ENCODE measurements at regions not wholly inside any gene's neighbourhood (a gene's known extent, or its start where the extent isn't known, plus 50 kb on each side); places are given as distances from the start of the nearest gene placed in this dataset.

GRCh38 chr5:155872629-155873220 is 454.2 kb upstream of the SGCD start:
- Histone ChIP-seq H3K36me3 (ENCODE audit: control insufficient read depth in 5 of 5, insufficient read depth in 5 of 5, low read length in 5 of 5) (no peaks in the 10 kb centered on the region), H3K9ac (ENCODE audit: low read length in 5 of 5) (no peak overlapping the region), H3K27me3 (ENCODE audit: control insufficient read depth in 5 of 5, insufficient read depth in 4 of 5, low read length in 5 of 5) (peaks cover 0 to 2% (median 0%) of the 10 kb centered on the region in 5 donors), H3K9me3 (ENCODE audit: control insufficient read depth in 5 of 5, low read length in 5 of 5) (no peaks in the 10 kb centered on the region), H3K27ac (ENCODE audit: low read depth, low read length) (no peak overlapping the region), H3K4me3 (ENCODE audit: low read depth in 1 of 5, low read length in 5 of 5) (no peak overlapping the region), H3K4me1 (ENCODE audit: control insufficient read depth in 5 of 5, insufficient read depth in 5 of 5, low read length in 5 of 5) (no peaks in the 10 kb centered on the region)

- no peaks in the 10 kb centered on the region for H3K9me3 ChIP-seq (ENCODE audit: control insufficient read depth in 5 of 5, low read length in 5 of 5)
- no peaks in the 10 kb centered on the region for H3K4me1 ChIP-seq (ENCODE audit: control insufficient read depth in 5 of 5, insufficient read depth in 5 of 5, low read length in 5 of 5)
- H3K4me3 ChIP-seq (ENCODE audit: low read depth in 1 of 5, low read length in 5 of 5): no peak overlapping the region
- no peak overlapping the region for H3K27ac ChIP-seq (ENCODE audit: low read depth, low read length)
- no peak overlapping the region for H3K9ac ChIP-seq (ENCODE audit: low read length in 5 of 5)
- no peaks in the 10 kb centered on the region for H3K27me3 ChIP-seq (ENCODE audit: control insufficient read depth in 5 of 5, insufficient read depth in 4 of 5, low read length in 5 of 5)
- H3K36me3 ChIP-seq (ENCODE audit: control insufficient read depth in 5 of 5, insufficient read depth in 5 of 5, low read length in 5 of 5): no peaks in the 10 kb centered on the region
Measured at GRCh38 chr5:155878991-155879575, 447.9 kb upstream of the SGCD start.

DNA sequence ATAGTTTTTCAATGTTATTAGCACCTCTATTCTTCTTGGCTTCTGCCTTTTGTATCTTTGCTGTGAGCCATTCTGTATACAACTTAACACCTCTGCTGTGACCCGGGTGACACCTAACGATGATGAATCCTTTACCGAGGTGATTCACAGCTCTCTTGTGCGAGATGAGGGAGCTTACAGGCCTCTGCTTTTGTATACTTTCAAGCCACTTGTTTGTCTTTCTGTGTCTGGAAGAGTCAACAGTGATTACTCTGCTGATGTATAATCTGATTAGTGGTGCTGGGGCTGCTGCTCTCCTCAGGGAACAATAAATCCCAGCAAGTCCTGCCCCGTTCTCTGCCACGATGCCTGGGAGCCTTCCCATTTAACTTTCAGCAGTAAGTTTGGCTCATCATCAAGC is 442.9 kb upstream of the SGCD start:
- no peaks in the 10 kb centered on the region for H3K4me1 ChIP-seq (ENCODE audit: control insufficient read depth in 5 of 5, insufficient read depth in 5 of 5, low read length in 5 of 5)
- no peaks in the 10 kb centered on the region for H3K36me3 ChIP-seq (ENCODE audit: control insufficient read depth in 5 of 5, insufficient read depth in 5 of 5, low read length in 5 of 5)
- H3K9me3 ChIP-seq (ENCODE audit: control insufficient read depth in 5 of 5, low read length in 5 of 5): no peaks in the 10 kb centered on the region
- no peaks in the 10 kb centered on the region for H3K27me3 ChIP-seq (ENCODE audit: control insufficient read depth in 5 of 5, insufficient read depth in 4 of 5, low read length in 5 of 5)
- H3K27ac ChIP-seq (ENCODE audit: low read depth, low read length): no peak overlapping the region
- no peak overlapping the region for H3K4me3 ChIP-seq (ENCODE audit: low read depth in 1 of 5, low read length in 5 of 5)
- no peak overlapping the region for H3K9ac ChIP-seq (ENCODE audit: low read length in 5 of 5)

DNA sequence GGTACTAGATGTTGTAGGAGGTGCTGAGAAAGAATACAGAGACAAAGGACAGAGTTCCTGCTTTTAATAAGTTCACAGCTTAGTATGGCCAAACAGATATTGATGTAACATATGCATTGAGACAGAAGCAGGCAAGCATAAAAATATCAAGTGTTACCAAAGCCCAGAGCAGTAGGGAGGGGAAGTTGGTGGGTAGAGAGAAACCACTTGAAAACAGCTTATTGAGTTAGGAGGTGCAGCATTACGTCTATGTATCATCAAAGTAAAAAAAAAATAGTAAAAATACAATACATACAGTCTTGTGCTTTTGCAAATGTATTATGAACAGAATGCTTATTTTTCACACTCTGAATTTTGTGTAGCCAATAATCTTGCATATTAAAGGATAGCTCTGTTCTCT is 441.8 kb upstream of the SGCD start:
- no peak overlapping the region for H3K9ac ChIP-seq (ENCODE audit: low read length in 5 of 5)
- H3K9me3 ChIP-seq (ENCODE audit: control insufficient read depth in 5 of 5, low read length in 5 of 5): no peaks in the 10 kb centered on the region
- H3K4me3 ChIP-seq (ENCODE audit: low read depth in 1 of 5, low read length in 5 of 5): no peak overlapping the region
- H3K4me1 ChIP-seq (ENCODE audit: control insufficient read depth in 5 of 5, insufficient read depth in 5 of 5, low read length in 5 of 5): no peaks in the 10 kb centered on the region
- H3K27ac ChIP-seq (ENCODE audit: low read depth, low read length): no peak overlapping the region
- no peaks in the 10 kb centered on the region for H3K36me3 ChIP-seq (ENCODE audit: control insufficient read depth in 5 of 5, insufficient read depth in 5 of 5, low read length in 5 of 5)
- no peaks in the 10 kb centered on the region for H3K27me3 ChIP-seq (ENCODE audit: control insufficient read depth in 5 of 5, insufficient read depth in 4 of 5, low read length in 5 of 5)

- no peaks in the 10 kb centered on the region for H3K4me1 ChIP-seq (ENCODE audit: control insufficient read depth in 5 of 5, insufficient read depth in 5 of 5, low read length in 5 of 5)
- no peak overlapping the region for H3K4me3 ChIP-seq (ENCODE audit: low read depth in 1 of 5, low read length in 5 of 5)
- no peaks in the 10 kb centered on the region for H3K36me3 ChIP-seq (ENCODE audit: control insufficient read depth in 5 of 5, insufficient read depth in 5 of 5, low read length in 5 of 5)
- no peaks in the 10 kb centered on the region for H3K27me3 ChIP-seq (ENCODE audit: control insufficient read depth in 5 of 5, insufficient read depth in 4 of 5, low read length in 5 of 5)
- no peak overlapping the region for H3K9ac ChIP-seq (ENCODE audit: low read length in 5 of 5)
- no peak overlapping the region for H3K27ac ChIP-seq (ENCODE audit: low read depth, low read length)
- no peaks in the 10 kb centered on the region for H3K9me3 ChIP-seq (ENCODE audit: control insufficient read depth in 5 of 5, low read length in 5 of 5)
Measured at GRCh38 chr5:155886311-155887031, 440.5 kb upstream of the SGCD start.

DNA sequence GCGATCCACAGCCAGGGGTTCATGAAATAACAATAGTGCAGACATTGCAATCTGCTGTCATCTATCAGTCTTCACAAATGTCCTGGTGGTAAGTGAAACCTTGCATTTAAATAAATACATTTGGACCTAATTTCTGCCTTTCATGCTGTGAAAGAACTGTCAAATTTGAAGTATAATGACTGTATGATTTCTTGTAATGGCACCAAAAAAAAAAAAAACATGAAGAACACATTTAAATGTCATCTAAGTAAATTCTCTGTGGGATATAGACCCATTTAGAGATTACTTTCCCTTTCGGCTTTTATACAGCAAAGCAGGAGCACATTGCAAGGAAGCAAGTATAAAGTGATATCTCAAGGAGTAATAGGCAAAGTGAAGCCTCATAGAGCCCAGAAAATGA is 431.5 kb upstream of the SGCD start:
- Histone ChIP-seq H3K27ac (ENCODE audit: low read depth, low read length) (no peak overlapping the region), H3K4me1 (ENCODE audit: control insufficient read depth in 5 of 5, insufficient read depth in 5 of 5, low read length in 5 of 5) (no peaks in the 10 kb centered on the region), H3K36me3 (ENCODE audit: control insufficient read depth in 5 of 5, insufficient read depth in 5 of 5, low read length in 5 of 5) (no peaks in the 10 kb centered on the region), H3K27me3 (ENCODE audit: control insufficient read depth in 5 of 5, insufficient read depth in 4 of 5, low read length in 5 of 5) (no peaks in the 10 kb centered on the region), H3K4me3 (ENCODE audit: low read depth in 1 of 5, low read length in 5 of 5) (no peak overlapping the region), H3K9ac (ENCODE audit: low read length in 5 of 5) (no peak overlapping the region), H3K9me3 (ENCODE audit: control insufficient read depth in 5 of 5, low read length in 5 of 5) (no peaks in the 10 kb centered on the region)

GRCh38 chr5:155897761-155898160 is 429.2 kb upstream of the SGCD start:
- H3K27ac ChIP-seq (ENCODE audit: low read depth, low read length): no peak overlapping the region
- H3K4me3 ChIP-seq (ENCODE audit: low read depth in 1 of 5, low read length in 5 of 5): no peak overlapping the region
- H3K9me3 ChIP-seq (ENCODE audit: control insufficient read depth in 5 of 5, low read length in 5 of 5): no peaks in the 10 kb centered on the region
- no peaks in the 10 kb centered on the region for H3K4me1 ChIP-seq (ENCODE audit: control insufficient read depth in 5 of 5, insufficient read depth in 5 of 5, low read length in 5 of 5)
- no peaks in the 10 kb centered on the region for H3K36me3 ChIP-seq (ENCODE audit: control insufficient read depth in 5 of 5, insufficient read depth in 5 of 5, low read length in 5 of 5)
- H3K27me3 ChIP-seq (ENCODE audit: control insufficient read depth in 5 of 5, insufficient read depth in 4 of 5, low read length in 5 of 5): no peaks in the 10 kb centered on the region
- no peak overlapping the region for H3K9ac ChIP-seq (ENCODE audit: low read length in 5 of 5)

DNA sequence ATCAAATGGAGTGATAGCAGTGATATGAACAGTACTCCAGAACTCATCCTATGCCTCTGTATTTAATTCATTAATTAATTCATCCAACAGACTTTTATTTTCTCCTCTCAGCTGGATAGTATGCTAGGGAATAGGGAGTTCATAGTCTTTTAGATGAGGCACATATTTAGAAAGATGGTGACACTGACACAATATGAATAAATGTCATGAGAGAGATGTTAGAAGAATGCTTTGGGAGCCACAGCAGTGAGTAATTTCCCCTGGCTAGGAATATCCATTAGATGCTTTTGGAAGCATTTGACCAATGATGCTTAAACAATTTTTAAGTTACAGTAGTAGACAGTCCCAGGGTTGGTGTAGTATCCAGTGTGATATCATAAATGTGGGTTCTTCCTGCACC is 428.7 kb upstream of the SGCD start:
- H3K36me3 ChIP-seq (ENCODE audit: control insufficient read depth in 5 of 5, insufficient read depth in 5 of 5, low read length in 5 of 5): no peaks in the 10 kb centered on the region
- no peaks in the 10 kb centered on the region for H3K27me3 ChIP-seq (ENCODE audit: control insufficient read depth in 5 of 5, insufficient read depth in 4 of 5, low read length in 5 of 5)
- H3K9me3 ChIP-seq (ENCODE audit: control insufficient read depth in 5 of 5, low read length in 5 of 5): no peaks in the 10 kb centered on the region
- H3K4me3 ChIP-seq (ENCODE audit: low read depth in 1 of 5, low read length in 5 of 5): no peak overlapping the region
- H3K27ac ChIP-seq (ENCODE audit: low read depth, low read length): no peak overlapping the region
- H3K9ac ChIP-seq (ENCODE audit: low read length in 5 of 5): no peak overlapping the region
- H3K4me1 ChIP-seq (ENCODE audit: control insufficient read depth in 5 of 5, insufficient read depth in 5 of 5, low read length in 5 of 5): no peaks in the 10 kb centered on the region

DNA sequence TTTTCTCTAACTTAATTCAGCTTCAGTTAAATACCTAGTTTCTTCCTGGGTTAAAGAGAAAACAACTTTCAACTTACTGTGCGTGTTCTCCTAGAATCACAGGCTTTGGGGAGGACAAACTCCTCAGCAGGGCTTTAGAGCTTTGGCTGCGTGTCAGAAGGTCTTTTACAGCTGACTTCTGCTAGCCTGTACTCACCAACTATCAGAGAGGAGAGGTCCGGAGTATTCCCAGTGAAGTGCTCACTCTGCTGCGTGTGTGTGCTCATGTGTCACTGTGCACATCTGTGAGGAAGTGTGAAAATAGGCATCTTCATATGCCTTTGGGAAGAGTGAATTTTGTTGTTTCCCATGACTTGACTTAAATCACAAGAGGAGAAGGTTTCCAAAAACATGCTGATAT is 423.2 kb upstream of the SGCD start:
- no peaks in the 10 kb centered on the region for H3K36me3 ChIP-seq (ENCODE audit: control insufficient read depth in 5 of 5, insufficient read depth in 5 of 5, low read length in 5 of 5)
- no peaks in the 10 kb centered on the region for H3K27me3 ChIP-seq (ENCODE audit: control insufficient read depth in 5 of 5, insufficient read depth in 4 of 5, low read length in 5 of 5)
- H3K4me3 ChIP-seq (ENCODE audit: low read depth in 1 of 5, low read length in 5 of 5): no peak overlapping the region
- no peaks in the 10 kb centered on the region for H3K4me1 ChIP-seq (ENCODE audit: control insufficient read depth in 5 of 5, insufficient read depth in 5 of 5, low read length in 5 of 5)
- no peaks in the 10 kb centered on the region for H3K9me3 ChIP-seq (ENCODE audit: control insufficient read depth in 5 of 5, low read length in 5 of 5)
- H3K27ac ChIP-seq (ENCODE audit: low read depth, low read length): no peak overlapping the region
- no peak overlapping the region for H3K9ac ChIP-seq (ENCODE audit: low read length in 5 of 5)

DNA sequence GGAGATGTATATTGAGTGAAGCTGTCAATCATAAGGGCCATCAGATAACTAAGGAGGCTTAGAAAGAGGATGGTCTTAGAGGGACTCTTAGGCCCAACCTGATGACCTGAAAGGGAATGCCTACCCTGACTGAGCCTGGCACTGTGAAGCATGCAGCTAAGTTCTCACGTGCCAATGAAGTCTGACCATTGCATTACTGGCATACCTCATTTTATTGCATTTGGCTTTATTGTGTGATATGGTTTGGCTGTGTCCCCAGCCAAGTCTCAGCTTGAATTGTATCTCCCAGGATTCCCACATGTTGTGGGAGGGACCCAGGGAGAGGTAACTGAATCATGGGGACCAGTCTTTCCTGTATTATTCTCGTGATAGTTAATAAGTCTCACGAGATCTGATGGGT is 421.6 kb upstream of the SGCD start:
- Histone ChIP-seq H3K9ac (ENCODE audit: low read length in 5 of 5) (no peak overlapping the region), H3K9me3 (ENCODE audit: control insufficient read depth in 5 of 5, low read length in 5 of 5) (no peaks in the 10 kb centered on the region), H3K4me3 (ENCODE audit: low read depth in 1 of 5, low read length in 5 of 5) (no peak overlapping the region), H3K27me3 (ENCODE audit: control insufficient read depth in 5 of 5, insufficient read depth in 4 of 5, low read length in 5 of 5) (no peaks in the 10 kb centered on the region), H3K4me1 (ENCODE audit: control insufficient read depth in 5 of 5, insufficient read depth in 5 of 5, low read length in 5 of 5) (no peaks in the 10 kb centered on the region), H3K27ac (ENCODE audit: low read depth, low read length) (no peak overlapping the region), H3K36me3 (ENCODE audit: control insufficient read depth in 5 of 5, insufficient read depth in 5 of 5, low read length in 5 of 5) (no peaks in the 10 kb centered on the region)

Data from subcutaneous abdominal adipose tissue (tissue), 5 donors.